Fibroblast of villous mesenchyme (primary cell): ENCODE measurements at regions not wholly inside any gene's neighbourhood (a gene's known extent, or its start where the extent isn't known, plus 50 kb on each side); places are given as distances from the start of the nearest gene placed in this dataset.
"Not testable (repeated sequence)": the region's sequence is repeated elsewhere in the genome, so short reads cannot be mapped to it uniquely, and the experiment has no call there.

Experiments used
- DNase-seq: peaks from one replicate; pipeline ENCODE4 v3.0.0-alpha.2; 2010; ENCODE audit warnings: low read depth
- H3K4me3 ChIP-seq: 2 replicates; pipeline ENCODE4 v1.5.1; 2011; ENCODE audit warnings: low read depth, mild to moderate bottlenecking, low read length
- TF ChIP-seq, protein P1 (sequence below): IDR thresholded peaks from 2 replicates; pipeline ENCODE4 v1.5.1; 2012; ENCODE audit warnings: low read depth, mild to moderate bottlenecking, low read length; ENCODE audit not compliant: insufficient read depth

DNA sequence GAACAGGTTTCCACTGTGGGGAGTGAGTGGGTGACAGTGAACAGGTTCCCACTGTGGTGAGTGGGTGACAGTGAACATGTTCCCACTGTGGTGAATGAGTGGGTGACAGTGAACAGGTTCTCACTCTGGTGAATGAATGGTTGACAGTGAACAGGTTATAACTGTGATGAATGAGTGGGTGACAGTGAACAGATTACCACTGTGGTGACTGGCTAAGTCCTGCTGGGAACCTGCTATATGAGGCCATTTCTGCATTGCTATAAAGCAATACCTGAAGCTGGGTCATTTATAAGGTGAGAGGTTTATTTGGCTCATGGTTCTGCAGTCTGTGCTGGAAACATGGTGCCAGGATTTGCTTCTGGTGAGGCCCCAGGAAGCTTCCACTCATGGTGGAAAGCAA lies 637.1 kb downstream of the UQCRFS1 start:
- TF ChIP-seq, protein P1, sequence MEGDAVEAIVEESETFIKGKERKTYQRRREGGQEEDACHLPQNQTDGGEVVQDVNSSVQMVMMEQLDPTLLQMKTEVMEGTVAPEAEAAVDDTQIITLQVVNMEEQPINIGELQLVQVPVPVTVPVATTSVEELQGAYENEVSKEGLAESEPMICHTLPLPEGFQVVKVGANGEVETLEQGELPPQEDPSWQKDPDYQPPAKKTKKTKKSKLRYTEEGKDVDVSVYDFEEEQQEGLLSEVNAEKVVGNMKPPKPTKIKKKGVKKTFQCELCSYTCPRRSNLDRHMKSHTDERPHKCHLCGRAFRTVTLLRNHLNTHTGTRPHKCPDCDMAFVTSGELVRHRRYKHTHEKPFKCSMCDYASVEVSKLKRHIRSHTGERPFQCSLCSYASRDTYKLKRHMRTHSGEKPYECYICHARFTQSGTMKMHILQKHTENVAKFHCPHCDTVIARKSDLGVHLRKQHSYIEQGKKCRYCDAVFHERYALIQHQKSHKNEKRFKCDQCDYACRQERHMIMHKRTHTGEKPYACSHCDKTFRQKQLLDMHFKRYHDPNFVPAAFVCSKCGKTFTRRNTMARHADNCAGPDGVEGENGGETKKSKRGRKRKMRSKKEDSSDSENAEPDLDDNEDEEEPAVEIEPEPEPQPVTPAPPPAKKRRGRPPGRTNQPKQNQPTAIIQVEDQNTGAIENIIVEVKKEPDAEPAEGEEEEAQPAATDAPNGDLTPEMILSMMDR: no peak
- no peak for DNase-seq
- no peak overlapping the region for H3K4me3 ChIP-seq

DNA sequence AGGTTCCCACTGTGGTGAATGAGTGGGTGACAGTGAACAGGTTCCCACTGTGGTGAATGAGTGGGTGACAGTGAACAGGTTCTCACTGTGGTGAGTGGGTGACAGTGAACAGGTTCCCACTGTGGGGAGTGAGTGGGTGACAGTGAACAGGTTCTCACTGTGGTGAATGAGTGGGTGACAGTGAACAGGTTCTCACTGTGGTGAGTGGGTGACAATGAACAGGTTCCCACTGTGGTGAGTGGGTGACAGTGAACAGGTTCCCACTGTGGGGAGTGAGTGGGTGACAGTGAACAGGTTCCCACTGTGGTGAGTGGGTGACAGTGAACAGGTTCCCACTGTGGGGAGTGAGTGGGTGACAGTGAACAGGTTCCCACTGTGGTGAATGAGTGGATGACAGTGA lies 637.6 kb downstream of the UQCRFS1 start:
- not testable (repeated sequence) for DNase-seq, H3K4me3 ChIP-seq

DNA sequence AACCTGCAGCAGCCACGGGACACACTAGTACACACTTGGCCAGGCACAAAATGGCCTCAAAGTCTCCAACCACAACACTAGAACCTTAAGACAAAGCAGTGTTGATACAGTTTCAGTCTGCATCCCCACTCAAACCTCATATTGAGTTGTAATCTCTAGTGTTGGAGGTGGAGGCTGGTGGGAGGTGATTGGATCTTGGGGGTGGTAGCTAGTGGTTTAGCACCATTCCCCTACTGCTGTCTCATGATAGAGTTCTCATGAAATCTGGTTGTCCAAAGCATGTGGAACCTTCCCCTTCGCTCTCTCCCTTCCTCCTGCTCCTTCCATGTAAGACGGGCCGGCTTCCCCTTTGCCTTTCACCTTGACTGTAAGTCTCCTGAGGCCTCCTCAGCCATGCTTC lies 638.7 kb downstream of the UQCRFS1 start:
- no peak overlapping the region for H3K4me3 ChIP-seq
- TF ChIP-seq, protein P1: no peak
- no peak for DNase-seq

GRCh38 chr19:28569132-28570131 lies 643.5 kb downstream of the UQCRFS1 start:
- TF ChIP-seq, protein P1: no peak
- DNase-seq: no peak
- H3K4me3 ChIP-seq: no peak overlapping the region

- no peak for DNase-seq
- TF ChIP-seq, protein P1: no peak
- no peak overlapping the region for H3K4me3 ChIP-seq
Observed at GRCh38 chr19:28567834-28568233, 645.1 kb downstream of the UQCRFS1 start.

- H3K4me3 ChIP-seq: no peak overlapping the region
- no peak for DNase-seq
- TF ChIP-seq, protein P1: no peak
Observed at GRCh38 chr19:28563964-28564921, 648.7 kb downstream of the UQCRFS1 start.

- TF ChIP-seq, protein P1: no peak
- no peak for DNase-seq
Observed at GRCh38 chr19:28560786-28561185, 652.2 kb downstream of the UQCRFS1 start.

More at GRCh38 chr19:28560786-28561185, 652.2 kb downstream of the UQCRFS1 start:
- H3K4me3 ChIP-seq: no peak overlapping the region
